Left renal pelvis (tissue), 4 donors: ENCODE measurements at regions not wholly inside any gene's neighbourhood (a gene's known extent, or its start where the extent isn't known, plus 50 kb on each side); places are given as distances from the start of the nearest gene placed in this dataset.
"Not testable (repeated sequence)": the region's sequence is repeated elsewhere in the genome, so short reads cannot be mapped to it uniquely, and the experiment has no call there.

ENCODE experiments used
- DNase-seq, 4 donors: peaks; one replicate each; pipeline ENCODE4 v3.0.0-alpha.2; 2013; ENCODE audit warnings: low read depth in 4 of 4, low spot score in 3 of 4

GRCh38 chr16:86878236-86879080 lies 300.1 kb downstream of the FOXL1 start:
- DNase-seq = no peak

- DNase-seq = no peak
Observed at GRCh38 chr16:86879268-86879667, 300.9 kb downstream of the FOXL1 start.

- no peak for DNase-seq
Observed at GRCh38 chr16:86880316-86881117, 302.2 kb downstream of the FOXL1 start.

GRCh38 chr16:86881118-86881510 lies 302.8 kb downstream of the FOXL1 start:
- DNase-seq = no peak

- DNase-seq = no peak
Observed at GRCh38 chr16:86881861-86882273, 303.5 kb downstream of the FOXL1 start.

GRCh38 chr16:86882586-86883280 lies 304.4 kb downstream of the FOXL1 start:
- no peak for DNase-seq

GRCh38 chr16:86883583-86884389 lies 305.4 kb downstream of the FOXL1 start:
- DNase-seq = no peak

- no peak for DNase-seq
Observed at GRCh38 chr16:86884390-86884650, 306.0 kb downstream of the FOXL1 start.

- DNase-seq = no peak
Observed at GRCh38 chr16:86885139-86885538, 306.8 kb downstream of the FOXL1 start.

- DNase-seq = no peak
Observed at GRCh38 chr16:86886651-86887050, 308.3 kb downstream of the FOXL1 start.

- DNase-seq = no peak
Observed at GRCh38 chr16:86887416-86887815, 309.1 kb downstream of the FOXL1 start.

- DNase-seq = no peak
Observed at GRCh38 chr16:86888231-86889053, 310.1 kb downstream of the FOXL1 start.

GRCh38 chr16:86889054-86889366 lies 310.7 kb downstream of the FOXL1 start:
- DNase-seq = not testable (repeated sequence)

- no peak for DNase-seq
Observed at GRCh38 chr16:86889974-86890373, 311.6 kb downstream of the FOXL1 start.

GRCh38 chr16:86891121-86891520 lies 312.8 kb downstream of the FOXL1 start:
- DNase-seq = no peak

- no peak for DNase-seq
Observed at GRCh38 chr16:86891631-86892030, 313.3 kb downstream of the FOXL1 start.

- DNase-seq = no peak
Observed at GRCh38 chr16:86892509-86892908, 314.2 kb downstream of the FOXL1 start.

- no peak for DNase-seq
Observed at GRCh38 chr16:86893506-86893905, 315.2 kb downstream of the FOXL1 start.

GRCh38 chr16:86894029-86894567 lies 315.7 kb downstream of the FOXL1 start:
- DNase-seq = no peak

GRCh38 chr16:86894925-86895324 lies 316.6 kb downstream of the FOXL1 start:
- no peak for DNase-seq
